HG03175 (cell line): ENCODE measurements at regions not wholly inside any gene's neighbourhood (a gene's known extent, or its start where the extent isn't known, plus 50 kb on each side); places are given as distances from the start of the nearest gene placed in this dataset.

ENCODE experiments used
- ATAC-seq: cut with Tn5 transposase; IDR thresholded peaks from one replicate; pipeline ENCODE4 v1.9.1; 2021; ENCODE audit warnings: mild to moderate bottlenecking, moderate library complexity; ENCODE audit not compliant: unreplicated experiment

DNA sequence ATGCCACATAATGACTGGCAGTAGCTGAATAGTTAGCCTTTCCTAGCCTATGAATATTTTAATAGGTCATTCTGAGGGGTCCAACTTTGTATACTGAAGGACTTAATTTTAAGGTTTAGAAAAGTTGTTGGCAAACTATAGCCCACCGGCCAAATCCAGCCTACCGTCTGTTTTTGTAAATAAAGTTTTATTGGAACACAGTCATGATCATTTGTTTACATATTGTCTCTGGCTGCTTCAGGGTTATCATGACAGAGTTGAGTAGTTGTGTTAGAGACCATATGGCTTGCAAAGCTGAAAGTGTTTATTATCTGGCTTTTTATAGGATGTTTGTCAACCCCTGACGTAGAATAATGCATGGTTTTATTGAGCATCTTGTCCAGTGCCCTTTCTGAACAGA is 73.4 kb downstream of the NTMT2 start:
- ATAC-seq, result no peak

DNA sequence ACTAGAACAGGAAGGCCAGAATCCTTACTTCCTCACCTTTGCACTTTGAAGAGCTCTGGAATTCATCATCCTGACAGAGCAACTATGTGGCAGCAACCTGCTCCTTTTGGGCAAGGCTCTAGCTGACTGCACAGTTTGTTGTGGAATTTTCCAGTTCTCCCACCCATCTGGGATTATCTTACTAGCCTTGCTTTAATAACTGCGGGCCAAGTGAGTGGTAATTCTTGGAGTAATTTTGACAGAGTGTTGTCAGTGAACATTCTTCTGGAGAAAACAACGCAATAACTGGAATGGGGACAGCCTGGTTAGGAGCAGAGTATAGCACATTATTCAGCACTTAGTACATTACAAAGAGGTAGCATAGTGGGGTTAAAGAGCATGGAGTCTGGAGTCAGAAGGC is 75.3 kb downstream of the NTMT2 start:
- no peak for ATAC-seq

DNA sequence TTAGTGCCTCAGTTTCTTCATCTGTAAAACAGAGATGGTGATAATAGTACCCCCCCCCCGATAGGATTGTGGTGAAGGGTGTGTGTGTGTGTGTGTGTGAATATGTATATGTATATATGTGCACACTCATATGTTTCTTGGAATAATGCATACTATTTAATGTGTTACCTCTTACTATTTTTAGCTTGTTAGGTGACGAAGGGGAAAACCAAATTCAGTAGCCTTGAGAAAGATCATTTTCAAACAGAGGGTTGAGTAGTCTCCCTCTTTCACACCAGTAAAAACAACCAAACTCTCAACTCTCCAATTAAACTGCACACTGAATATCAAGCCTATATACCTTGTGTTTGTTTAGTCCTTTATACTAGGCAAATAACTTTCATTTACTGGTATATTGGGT is 75.7 kb downstream of the NTMT2 start:
- no peak for ATAC-seq

DNA sequence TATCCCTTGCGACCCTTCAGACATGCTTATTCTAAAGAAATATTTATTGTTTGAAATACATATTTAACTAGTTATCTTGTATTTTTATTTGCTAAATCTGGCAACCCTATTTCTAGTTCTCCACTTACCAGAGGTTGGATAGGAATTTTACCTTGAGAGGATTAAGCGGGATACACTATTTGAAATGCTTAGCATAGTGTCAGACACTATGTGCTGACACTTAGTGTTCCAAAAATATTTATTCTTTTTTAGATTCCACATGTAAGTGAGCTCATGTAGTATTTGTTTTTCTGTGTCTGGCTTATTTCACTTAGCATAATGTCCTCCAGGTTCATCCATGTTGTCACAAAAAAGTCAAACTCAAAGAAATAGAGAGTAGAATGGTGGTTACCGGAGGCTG is 78.7 kb downstream of the NTMT2 start:
- no peak for ATAC-seq

DNA sequence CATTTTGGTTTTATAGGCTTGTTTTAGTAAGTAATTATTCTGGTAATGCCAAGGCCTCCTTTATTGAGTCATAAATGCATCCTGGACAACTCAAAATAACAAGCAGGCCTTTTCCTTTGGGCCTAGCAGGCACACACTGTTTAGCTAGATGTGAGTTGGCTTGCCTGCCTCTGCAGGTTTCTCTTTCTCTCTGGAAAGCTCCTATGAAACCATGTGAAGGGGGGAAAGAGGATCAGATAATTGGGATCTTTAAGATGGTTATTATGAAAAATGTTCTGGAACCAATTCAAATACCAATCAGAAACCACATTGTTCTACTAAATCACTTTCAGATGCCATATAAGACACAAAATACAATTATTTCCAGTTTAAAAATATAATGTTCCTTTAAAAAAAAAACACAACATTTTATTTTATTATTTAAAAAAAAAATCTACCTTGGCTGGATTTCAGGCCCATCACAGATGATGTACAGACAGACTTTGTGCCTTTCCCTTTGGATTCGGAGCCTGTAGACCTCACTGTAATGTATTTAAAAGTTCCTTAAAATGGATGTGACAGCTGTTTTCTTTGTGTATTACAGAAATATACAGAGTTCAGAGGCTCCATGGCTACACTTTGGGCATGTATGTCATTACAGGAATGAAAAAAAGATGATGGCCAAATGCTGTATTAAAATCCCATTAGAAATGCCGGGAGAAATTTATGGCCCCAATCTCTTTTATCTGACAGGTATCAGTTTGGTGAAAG is 80.2 kb downstream of the NTMT2 start:
- no peak for ATAC-seq

DNA sequence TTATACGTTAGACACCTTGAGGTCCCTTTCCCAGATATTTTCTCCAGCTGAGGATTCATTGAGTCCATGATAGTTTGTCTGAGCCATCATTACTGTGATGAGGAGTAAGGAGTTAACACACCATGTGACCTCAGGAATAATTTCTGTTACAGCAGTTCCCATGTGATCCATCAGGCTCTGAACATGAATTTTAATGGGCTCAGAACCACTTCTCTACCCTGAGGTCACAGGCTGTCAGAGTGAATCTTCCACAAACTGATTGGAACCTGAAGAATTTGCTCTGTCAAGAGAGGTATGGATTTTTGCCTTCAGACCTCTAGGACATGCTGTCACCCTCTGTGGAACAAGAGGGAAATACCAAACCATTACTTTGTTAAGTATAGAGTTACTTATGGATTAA is 81.0 kb downstream of the NTMT2 start:
- no peak for ATAC-seq

DNA sequence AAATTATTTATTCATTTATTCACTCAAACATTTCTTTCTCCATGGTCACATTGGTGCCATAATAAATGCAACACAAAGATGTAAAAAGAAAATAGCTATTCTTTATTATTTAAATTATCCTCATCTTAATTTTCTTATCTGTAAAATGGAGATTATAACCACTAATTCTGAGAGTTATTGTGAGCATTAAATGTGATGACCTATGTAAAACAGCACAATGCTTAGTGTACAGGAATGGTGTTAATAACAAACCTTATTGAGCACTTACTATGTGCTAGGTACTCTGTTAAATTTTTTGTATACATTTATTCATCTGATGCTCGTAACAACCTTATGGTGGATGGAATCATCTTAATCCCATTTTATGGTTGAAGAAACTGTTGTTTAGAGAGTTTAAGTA is 84.6 kb downstream of the NTMT2 start:
- ATAC-seq, result no peak

DNA sequence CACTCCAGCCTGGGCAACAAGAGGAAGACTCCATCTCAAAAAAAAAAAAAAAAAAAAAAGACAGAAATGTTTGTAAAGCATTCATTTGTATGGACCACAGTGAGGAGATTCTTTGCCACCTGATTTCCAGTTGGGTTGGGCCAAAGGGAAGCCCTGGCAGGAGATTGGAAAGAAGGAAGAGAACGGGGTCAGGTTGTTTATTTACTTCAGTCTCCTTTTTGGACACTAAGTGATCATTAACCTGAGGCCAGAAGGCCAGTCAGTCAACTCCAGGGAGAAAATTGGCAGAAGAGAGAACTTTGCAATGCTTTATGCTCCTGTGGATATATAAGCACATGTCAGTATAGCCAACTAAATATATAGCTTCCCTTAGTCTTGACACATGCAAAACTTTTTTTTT is 85.9 kb downstream of the NTMT2 start:
- no peak for ATAC-seq

DNA sequence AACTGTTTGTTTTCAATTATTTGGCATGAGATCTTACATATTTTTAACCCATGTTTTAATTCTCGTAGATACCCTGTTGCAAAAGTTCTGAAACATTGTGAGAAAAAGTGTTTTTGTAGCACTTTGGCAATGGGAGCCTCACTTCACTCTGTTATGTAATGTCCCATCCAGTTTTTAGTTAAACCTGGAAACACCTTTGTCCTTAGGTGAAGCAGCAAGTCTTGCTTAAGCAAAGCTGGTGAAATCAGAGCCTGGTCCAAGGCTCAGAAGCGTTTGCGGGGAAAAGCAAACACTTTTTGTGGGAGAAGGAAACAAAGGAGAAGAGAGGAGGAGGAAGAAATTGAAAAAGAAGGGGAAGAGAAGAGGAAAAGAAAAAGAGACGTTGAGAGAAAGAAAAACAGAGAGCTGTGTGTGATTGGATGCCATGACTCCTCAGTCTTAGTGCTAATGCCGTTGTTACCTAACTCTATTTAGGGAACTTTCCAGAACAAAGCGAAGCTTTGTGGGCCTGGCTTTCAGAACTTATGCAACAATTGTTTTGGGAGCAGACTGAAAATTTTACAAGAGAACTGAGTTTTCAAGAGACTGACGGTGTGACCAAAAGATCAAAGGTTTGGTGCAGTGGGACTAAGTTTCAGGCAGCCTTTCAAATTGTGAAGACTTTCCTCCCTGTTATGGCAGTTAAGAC is 93.1 kb downstream of the NTMT2 start:
- no peak for ATAC-seq

DNA sequence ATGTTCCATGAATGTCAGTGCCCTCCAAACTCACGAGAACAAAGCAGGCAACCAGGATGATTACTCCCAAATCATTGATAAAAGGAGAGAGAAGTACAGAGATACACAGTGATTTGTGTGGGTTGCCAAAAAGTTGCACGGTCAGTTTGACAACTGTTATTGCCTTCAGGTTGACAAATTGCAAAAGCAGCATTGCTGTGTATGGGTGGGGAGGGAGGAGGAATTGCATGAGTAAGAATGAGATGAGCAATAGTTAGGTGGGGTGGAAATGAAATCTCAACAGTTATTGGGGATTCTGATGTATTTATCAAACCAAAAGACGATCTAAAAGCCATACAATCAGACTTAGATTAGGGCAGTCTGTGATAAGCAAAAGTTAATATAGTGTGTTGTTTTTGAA is 93.7 kb downstream of the NTMT2 start:
- no peak for ATAC-seq

DNA sequence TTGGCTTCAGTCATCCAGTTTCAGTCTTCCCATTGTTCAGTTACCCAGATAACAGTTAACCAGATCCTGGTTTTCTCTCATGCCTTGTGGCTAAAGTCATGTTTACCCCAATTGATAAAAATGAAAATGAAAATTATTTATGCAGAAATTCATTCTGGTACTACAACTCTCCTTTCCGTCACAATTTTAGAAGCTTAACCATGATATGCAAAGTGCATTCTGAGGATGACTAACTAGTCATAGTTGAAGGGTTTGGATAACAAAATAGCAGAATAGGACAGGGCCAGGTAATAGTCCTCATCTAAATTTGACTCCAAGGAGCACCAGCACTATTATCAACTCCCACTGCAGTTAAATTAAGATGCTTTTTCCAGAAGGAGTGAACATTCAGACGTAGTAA is 94.7 kb downstream of the NTMT2 start:
- ATAC-seq, result peak; percentile 95

DNA sequence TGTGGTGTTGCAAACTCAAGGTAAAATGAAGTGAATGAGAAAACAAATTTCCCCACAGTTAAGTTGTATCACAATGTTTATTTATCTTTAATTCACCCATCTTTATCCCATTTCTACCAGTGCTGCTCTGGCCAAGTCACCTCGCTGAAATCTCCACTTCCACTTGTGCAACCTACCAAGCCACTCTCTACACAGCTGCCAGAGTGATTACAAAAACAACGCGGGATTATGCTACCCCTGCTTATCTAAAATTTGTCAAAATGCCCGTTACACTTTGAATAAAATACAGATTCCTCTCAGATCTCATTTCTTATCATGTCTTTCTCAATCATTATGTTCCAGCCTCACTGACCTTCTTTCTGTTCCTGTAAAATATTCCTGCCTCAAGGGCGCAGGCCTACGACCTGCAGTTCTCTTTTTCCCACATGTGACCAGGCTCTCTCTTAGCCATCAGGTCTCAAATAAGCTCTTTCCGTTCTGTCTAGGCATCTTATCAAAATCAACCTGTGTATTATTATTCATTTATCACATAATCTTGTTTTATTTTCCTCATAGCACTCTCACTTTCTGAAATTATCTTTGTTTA is 95.6 kb downstream of the NTMT2 start:
- no peak for ATAC-seq

DNA sequence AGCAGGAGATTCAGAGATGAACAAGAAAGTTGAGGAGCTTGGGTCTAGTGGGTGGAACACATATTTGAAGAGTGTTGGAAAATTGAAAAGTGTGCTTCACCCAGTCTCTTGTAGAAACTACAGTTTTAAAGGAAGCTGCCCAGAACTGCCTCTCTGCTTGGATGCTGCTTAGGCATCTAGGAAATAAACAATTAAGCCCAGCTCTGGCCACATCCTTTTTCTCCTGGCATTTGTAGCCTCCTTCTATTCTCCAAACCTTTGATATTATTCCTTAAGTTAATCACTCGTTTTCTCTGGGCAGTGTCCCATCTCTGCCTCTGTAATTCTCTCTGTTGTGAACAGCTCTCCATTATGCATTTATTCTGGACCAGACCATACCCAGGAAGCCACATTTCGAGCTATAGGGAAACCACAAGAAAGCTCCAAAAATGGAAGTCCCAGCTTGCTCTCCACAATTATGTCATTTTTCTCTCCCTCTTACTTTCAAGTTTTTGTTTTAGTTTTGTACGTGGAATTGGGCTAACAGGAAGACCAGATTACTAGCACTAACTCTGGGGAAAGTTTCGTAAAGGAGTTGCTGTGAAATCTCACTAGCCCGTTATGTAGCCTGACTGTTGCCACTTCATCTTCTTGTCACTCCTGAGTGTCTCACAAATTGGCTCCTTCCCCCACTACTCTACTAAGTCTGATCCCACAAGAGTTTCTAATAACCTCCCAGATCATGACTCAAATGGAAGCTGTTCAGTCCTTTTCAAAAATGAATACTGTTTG is 102.2 kb downstream of the NTMT2 start:
- ATAC-seq, result no peak

DNA sequence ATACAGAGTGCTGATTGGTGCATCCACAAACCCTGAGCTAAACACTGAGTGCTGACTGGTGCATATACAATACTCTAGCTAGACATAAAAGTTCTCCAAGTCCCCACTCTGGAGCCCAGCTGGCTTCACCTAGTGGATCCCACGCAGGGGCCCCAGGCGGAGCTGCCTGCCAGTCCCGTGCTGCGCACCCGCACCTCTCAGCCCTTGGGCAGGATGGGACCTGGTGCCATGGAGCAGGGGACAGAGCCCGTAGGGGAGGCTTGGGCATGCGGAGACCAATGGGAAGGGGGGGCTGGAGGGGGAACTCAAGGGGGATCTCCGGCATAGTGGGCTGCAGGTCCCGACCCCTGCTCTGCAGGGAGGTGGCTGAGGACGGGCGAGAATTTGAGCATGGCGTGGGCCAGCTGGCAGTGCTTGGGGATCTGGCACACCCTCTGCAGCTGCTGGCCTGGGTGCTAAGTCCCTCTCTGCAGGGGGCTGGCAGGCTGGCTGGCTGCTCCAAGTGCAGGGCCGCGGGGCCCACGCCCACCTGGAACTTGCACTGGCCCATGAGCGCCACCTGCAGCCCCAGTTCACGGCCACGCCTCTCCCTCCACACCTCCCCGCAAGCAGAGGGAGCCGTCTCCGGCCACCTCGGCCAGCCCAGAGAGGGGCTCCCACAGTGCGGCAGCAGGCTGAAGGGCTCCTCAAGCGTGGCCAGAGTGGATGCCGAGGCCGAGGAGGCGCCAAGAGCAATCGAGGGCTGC is 104.9 kb downstream of the NTMT2 start:
- ATAC-seq, result no peak

DNA sequence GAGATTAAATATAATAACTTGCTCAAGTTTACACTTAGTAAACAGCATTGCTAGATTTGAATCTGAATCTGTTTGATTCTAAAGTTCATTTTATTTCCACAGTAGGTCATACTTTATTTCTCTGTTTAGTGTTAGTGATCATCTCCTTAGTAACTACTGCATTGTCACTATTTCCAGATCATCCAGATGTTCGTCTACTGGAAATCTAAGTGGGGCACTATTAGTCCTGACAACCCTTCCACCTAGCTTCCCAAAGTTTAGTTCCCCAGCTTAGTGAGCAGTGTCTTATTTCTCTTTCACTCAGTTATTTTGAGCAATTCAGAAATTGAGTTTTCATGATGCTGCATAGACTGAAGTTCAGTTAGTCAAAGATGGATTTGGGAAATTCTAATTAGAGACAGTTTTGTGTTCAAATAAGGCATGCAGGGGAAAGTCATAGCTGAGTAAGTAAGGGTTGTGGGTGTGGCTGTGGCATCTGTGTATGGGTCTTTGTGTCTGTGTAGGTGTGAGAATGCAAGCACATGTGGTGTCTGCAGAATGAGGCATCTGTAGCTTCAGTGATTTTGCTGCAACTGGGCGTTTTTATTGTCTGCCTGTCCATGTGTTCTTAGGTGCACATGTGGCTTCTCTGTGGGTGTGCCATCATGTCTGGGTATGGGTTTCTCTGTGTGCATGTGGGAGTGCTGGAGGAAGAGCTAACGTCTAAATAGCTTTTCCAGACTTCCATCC is 107.3 kb downstream of the NTMT2 start:
- no peak for ATAC-seq

DNA sequence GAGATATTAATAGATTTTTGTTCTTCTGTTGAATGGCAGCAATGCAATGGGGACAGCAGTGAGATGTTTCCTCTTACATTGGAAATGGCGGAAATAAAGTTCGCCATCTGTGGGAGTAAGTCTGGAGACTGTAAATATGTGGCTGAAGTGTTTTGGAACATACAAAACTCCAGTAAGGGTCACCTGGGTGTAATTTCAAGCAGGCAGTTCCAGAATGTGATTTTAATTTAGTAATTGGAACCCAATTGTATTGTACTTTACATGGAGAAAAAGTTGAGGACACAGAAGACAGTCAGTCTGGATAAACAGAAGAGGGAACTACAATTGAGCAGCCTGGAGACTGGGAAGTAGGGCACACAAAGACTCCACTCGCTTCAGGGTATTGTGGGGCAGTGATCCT is 108.6 kb downstream of the NTMT2 start:
- no peak for ATAC-seq

DNA sequence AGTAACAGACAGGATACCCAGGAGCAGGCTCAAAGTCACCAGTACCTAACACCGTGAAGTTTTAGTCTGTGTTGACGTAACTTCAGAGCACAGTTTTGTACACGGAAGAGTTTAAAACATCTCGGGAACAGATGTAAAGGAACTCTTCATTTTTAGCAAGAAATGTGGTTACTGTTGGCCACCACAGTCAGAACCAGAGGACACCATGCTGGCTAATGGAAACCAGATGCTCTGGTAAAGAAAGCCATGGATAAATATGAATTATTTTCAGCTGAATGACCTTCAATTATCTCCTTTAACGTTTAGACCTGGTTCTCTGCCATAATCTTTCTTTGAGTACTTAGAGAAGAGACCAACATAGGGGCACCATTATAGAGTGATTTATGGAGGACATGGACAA is 115.9 kb downstream of the NTMT2 start:
- no peak for ATAC-seq

DNA sequence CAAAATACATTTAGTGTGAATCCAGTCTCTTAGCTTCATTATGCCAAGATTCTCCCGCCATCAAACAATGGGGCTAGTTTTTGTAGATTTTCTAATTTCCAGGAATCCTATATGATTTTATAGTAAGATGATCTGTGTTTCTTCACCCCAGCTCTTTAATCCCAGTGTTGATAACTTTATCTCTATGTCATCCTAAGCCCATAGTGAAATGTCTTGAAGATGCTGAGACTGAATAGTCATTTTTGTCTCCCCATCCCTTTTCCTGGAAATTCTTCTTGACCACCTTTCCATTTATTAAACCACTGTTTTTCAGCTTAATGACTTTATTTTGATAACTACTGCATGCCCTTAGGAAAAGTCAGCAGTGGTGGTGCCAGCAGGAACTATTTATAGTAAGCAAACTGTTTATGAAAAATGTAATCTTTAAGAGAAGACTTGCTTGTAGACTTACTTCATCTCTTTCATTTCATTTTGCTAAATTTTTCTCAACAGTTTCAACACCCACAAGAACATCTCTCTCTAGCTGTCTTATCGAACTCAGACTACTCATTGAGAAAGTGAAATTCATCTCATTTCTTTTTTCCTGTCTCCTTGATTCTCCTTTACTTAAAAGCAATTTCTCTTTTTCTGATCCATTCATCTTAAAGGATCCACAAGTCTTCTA is 116.6 kb downstream of the NTMT2 start:
- no peak for ATAC-seq

DNA sequence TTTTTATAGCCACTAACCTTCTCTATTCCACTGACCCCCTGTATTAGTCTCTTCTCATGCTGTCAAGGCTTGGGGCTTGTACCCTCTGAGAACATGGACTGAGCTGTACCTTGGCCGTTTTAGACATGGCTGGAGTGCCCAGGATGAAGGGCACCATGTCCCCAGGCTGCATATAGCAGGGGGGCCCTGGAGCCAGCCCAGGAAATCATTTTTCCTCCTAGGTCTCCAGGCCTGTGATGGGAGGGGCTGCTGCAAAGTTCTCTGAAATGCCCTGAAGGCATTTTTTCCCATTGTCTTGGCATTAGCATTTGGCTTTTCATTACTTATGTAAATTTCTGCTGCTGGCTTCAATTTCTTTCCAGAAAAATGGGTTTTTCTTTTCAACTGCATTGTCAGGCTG is 119.5 kb downstream of the NTMT2 start:
- ATAC-seq, result no peak

DNA sequence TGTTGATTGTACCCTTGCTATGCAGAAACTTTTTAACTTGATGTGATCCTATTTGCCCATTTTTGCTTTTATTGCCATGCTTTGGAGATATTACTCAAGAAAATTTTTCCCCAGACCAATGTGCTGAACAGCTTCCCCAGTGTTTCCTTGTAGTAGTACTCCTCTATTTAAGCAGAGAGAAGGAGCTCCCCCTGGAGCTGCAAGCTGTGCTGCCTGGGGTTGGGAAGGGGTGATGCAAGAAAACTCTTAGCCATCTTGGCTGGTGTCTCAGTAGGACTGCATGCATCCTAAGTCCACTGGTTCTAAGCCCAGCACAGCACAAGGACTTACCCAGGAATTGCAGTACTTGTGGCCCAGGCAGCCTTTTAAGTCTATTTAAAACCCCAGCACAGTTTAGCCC is 121.6 kb downstream of the NTMT2 start:
- no peak for ATAC-seq
